HG03097 (cell line): ENCODE measurements at regions not wholly inside any gene's neighbourhood (a gene's known extent, or its start where the extent isn't known, plus 50 kb on each side); places are given as distances from the start of the nearest gene placed in this dataset.

Experiments
- ATAC-seq: cut with Tn5 transposase; IDR thresholded peaks from one replicate; pipeline ENCODE4 v1.9.1; 2021; ENCODE audit not compliant: unreplicated experiment, low FRiP score

DNA sequence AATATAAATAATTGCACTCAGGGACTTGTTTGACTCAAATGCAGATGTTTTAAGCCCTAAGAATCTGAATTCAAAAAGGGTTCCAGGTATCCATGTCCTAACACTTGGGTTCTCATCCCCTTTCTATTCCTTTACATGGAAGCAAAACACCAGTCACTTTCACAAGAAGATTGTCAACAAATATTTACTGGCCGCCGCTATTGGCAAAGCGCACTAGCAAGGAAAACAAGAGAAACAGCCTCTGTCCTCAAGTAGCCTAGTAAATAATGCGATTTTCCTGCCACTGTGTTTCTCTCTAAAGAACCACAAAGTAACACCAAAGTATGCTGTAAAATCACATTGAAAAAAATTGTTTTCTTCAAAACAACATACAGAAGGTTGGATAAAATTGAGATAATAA lies 66.7 kb upstream of the EZH2 start:
- no peak for ATAC-seq

DNA sequence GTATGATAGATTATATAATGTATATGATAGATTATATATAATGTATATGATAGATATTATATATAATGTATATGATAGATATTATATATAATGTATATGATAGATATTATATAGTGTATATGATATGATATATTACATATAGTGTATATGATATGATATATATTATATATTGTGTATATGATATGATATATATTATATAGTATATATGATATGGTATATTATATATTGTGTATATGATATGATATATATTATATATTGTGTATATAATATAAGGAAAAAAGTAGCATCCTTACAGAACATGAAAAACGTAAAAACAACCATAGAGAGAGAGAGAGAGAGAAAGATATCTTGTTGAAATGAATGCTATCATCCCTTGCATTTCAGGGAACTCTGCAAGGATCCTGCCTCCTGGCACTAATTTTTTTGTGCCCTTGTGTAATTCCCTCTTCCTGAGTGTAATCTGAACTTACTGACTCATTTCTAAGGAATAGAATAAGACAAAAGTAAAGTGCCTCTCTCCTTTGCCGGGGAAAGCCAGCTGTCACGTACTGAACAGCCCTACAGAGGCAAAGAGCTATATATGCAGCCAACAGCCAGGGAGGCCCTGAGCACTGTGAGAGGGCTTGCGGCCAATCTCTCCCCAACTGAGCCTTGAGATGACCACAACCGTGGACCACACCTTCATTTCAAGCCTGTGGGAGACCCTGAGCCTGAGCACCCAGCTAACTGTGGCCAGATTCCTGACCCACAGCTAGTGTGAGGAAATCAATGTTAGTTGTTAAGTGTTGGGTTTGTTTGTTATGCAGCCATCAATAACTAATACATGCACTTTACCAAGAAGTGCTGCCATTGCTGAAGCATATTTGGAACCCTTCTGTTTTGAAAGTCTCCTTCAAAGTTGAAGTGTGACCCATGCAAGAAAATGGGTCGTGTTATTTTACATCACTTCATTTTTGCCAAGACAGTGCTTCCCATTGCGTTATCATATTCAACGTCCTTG lies 61.1 kb upstream of the EZH2 start:
- no peak for ATAC-seq

DNA sequence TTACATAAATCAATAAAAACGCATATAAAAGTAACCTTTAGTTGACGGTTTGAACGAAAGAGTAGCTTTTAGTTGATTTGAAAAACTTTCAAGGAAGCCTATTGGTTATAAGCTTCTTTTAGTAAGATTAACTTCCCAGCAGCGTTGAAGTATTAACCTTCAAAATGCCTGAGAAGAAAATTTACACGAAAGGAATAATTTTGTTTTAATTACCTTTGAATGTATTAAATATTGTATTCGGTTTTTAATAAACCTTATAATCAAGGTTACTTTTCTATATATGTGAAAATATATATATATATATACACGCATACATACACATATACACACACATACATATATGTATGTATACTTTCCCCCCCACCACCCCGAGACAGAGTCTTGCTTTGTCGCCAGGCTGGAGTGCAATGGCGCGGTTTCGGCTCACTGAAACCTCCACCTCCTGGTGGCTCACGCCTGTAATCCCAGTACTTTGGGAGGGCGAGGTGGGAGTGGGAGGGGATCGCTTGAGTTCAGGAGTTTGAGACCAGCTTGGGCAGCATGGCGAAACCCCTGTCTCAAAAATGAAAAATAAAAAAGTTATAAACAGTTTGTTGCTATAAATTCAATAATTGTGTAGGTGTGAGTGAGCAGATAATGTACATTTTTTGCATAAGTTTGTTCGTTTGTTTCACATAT lies 57.6 kb upstream of the EZH2 start:
- peak; percentile 8 for ATAC-seq

DNA sequence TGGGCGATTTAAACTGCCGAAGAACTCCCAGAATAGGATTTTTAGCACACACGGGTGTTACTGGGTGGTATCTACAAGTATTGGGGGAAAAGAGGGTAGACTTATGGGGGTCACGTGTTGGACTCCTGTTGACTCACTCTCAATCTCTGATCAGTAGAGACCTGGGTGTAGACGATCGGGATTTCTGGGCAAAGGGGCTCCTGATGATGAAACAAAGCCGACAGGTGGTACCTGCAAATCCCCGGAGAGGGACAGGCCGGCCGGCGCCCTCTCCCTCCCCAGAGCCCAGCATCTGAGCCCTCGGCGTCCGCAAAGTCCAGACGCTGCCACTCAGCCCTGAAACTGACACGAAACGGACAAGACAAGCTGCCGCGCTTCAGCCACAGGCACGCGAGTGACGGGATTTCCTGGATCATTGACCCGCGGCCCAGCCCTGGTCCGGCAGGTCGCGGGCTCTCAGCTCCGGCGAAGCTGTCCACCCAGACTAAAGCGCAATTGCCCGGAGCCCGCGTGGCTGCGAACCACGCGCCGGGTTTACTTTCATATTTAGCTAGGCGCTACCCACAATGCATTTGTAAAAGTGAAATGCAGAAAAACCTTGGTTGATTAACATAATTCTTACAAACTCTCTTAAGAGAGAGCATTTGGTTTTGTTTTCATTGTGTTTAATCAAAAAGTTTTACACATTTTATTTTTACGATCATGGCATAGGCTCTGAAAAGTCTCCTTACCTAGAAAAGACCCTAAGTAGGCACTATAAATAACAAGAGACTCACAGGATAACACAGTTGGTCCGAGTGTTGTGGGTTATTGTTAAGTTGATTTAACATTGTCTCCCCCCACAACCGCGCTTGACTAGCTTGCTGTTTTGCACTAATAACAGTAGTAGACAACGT lies 56.9 kb upstream of the EZH2 start:
- ATAC-seq = peak; percentile 79

DNA sequence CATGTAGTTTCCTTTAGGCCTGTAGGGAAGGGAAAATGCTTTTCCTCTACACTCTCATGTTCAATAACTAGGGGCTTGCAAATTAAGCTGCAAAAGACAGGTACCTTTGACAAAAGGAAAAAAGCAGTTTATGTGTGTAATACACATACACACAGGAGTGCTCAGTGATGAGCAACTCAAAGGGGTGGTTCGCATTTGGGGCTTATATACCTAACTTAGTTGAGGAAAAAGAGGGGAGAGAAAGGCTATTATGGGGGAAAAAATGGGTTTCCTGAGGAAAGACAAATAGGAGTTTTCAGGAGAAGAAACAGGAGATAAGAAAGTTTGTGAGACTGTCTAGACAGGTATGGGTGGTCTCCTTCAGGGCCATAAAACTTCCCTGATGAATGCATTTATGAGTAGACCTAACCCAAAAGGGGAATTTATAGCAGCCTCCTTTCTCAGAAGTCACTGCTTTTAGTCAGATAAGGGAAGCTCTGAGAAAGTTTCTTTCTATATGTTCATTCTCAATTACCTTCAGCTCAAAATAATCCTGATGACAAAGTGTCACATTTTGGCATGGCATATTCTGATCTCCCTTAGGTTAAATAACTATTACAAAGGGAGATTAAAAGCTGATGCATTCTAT lies 55.2 kb upstream of the EZH2 start:
- no peak for ATAC-seq

- ATAC-seq = no peak
Measured at GRCh38 chr7:148935451-148935850, 51.4 kb upstream of the EZH2 start.
